ENCODE measurements at regions not wholly inside any gene's neighbourhood (a gene's known extent, or its start where the extent isn't known, plus 50 kb on each side); places are given as distances from the start of the nearest gene placed in this dataset.
"Not testable (repeated sequence)": the region's sequence is repeated elsewhere in the genome, so short reads cannot be mapped to it uniquely, and the experiment has no call there.

GRCh38 chr1:37380546-37380945 lies 93.8 kb upstream of the ZC3H12A start:
- DNase-seq (ENCODE audit: low spot score) = not testable (repeated sequence)

GRCh38 chr1:37387854-37388253 lies 86.5 kb upstream of the ZC3H12A start:
- no peak for DNase-seq (ENCODE audit: low spot score)

GRCh38 chr1:37389327-37389726 lies 85.1 kb upstream of the ZC3H12A start:
- DNase-seq (ENCODE audit: low spot score) = no peak

- DNase-seq (ENCODE audit: low spot score) = no peak
Measured at GRCh38 chr1:37391211-37392011, 83.0 kb upstream of the ZC3H12A start.

GRCh38 chr1:37392051-37392450 lies 82.3 kb upstream of the ZC3H12A start:
- DNase-seq (ENCODE audit: low spot score) = no peak

- no peak for DNase-seq (ENCODE audit: low spot score)
Measured at GRCh38 chr1:37393173-37394120, 80.9 kb upstream of the ZC3H12A start.

- no peak for DNase-seq (ENCODE audit: low spot score)
Measured at GRCh38 chr1:37394574-37395464, 79.6 kb upstream of the ZC3H12A start.

GRCh38 chr1:37398096-37398495 lies 76.3 kb upstream of the ZC3H12A start:
- DNase-seq (ENCODE audit: low spot score) = no peak

GRCh38 chr1:37399205-37399604 lies 75.2 kb upstream of the ZC3H12A start:
- DNase-seq (ENCODE audit: low spot score) = no peak

- no peak for DNase-seq (ENCODE audit: low spot score)
Measured at GRCh38 chr1:37399830-37400464, 74.4 kb upstream of the ZC3H12A start.

- no peak for DNase-seq (ENCODE audit: low spot score)
Measured at GRCh38 chr1:37400466-37401225, 73.7 kb upstream of the ZC3H12A start.

- no peak for DNase-seq (ENCODE audit: low spot score)
Measured at GRCh38 chr1:37403166-37403565, 71.2 kb upstream of the ZC3H12A start.

- no peak for DNase-seq (ENCODE audit: low spot score)
Measured at GRCh38 chr1:37404711-37405110, 69.7 kb upstream of the ZC3H12A start.

GRCh38 chr1:37410105-37410504 lies 64.3 kb upstream of the ZC3H12A start:
- no peak for DNase-seq (ENCODE audit: low spot score)

- DNase-seq (ENCODE audit: low spot score) = peak; percentile 24
Measured at GRCh38 chr1:37410815-37411214, 63.6 kb upstream of the ZC3H12A start.

GRCh38 chr1:37415611-37416244 lies 58.7 kb upstream of the ZC3H12A start:
- DNase-seq (ENCODE audit: low spot score) = no peak

GRCh38 chr1:37420456-37420855 lies 53.9 kb upstream of the ZC3H12A start:
- DNase-seq (ENCODE audit: low spot score) = no peak

GRCh38 chr1:37423810-37424209 lies 50.6 kb upstream of the ZC3H12A start:
- no peak for DNase-seq (ENCODE audit: low spot score)

- no peak for DNase-seq (ENCODE audit: low spot score)
Measured at GRCh38 chr1:37424523-37424922, 49.9 kb upstream of the ZC3H12A start.

Data from mucosa of gallbladder (tissue), 1 donor.